ENCODE measurements at regions not wholly inside any gene's neighbourhood (a gene's known extent, or its start where the extent isn't known, plus 50 kb on each side); places are given as distances from the start of the nearest gene placed in this dataset.
A peak's percentile ranks its signal among the peaks of the same experiment; 100 is the strongest.

DNA sequence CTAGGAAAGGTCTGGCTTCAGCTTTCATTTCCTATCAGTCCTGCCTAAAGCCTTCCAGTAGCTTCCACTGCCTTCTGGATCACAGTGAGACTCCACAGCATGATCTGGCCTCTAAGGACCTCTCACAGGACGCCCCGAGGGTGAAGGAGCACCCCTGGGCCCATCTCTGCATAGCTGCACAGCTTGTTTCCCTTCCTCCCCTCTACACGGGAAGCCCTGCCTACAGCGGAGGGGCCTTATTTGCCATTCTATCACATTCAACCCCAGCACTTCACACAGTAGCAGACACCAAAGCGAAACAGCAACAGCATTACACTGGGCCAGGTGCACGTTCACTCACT lies 162.3 kb upstream of the GRK3 start:
- ATAC-seq: no peak
- in situ Hi-C loops (cut with HindIII; ENCODE audit: extremely low pct_ligation_motif_present, low pct_unique_long_range_greater_than_20kb): no loop called here
- H2AFZ ChIP-seq (ENCODE audit: low read length): no peak overlapping the region
- DNase-seq (ENCODE audit: low spot score): no peak
- H3K36me3 ChIP-seq (replicated peaks in 1 of 2; ENCODE audit: control insufficient read depth in 1 of 2, insufficient read depth in 2 of 2, low read length in 2 of 2): no peaks in the 10 kb centered on the region
- intact Hi-C loops (cut with micrococcal nuclease; ENCODE audit: unreplicated experiment): loop anchor here (1.0 to 5.0 kb wide), 2 partner anchors 18 to 40 kb away; no protein-coding TSS in a partner anchor
- peaks cover 75% of the 10 kb centered on the region for H3K4me1 ChIP-seq (ENCODE audit: insufficient read depth, low read length)
- H3K27ac ChIP-seq (ENCODE audit: extremely low read length, insufficient read depth, low read length): peak overlapping the region; percentile 89
- peak overlapping the region; percentile 98 for H3K4me2 ChIP-seq (ENCODE audit: low read depth, low read length)
- H3K79me2 ChIP-seq (ENCODE audit: insufficient read depth, low read length): peaks cover 53% of the 10 kb centered on the region
- H3K9ac ChIP-seq (ENCODE audit: insufficient read depth, low read depth, low read length): no peak overlapping the region
- H3K4me3 ChIP-seq (replicated peaks in 1 of 3; ENCODE audit: insufficient read depth in 1 of 3, low read depth in 2 of 3, low read length in 3 of 3): peak overlapping the region; percentile 3 to 84 (median 26); a peak in 5 of 6 replicates
- WGBS (ENCODE audit: low lambda C conversion rate): 43% methylated on average over 6 of the region's 6 CpGs
- no peak for FAIRE-seq
- POLR2A ChIA-PET: interaction anchor here (0.7 to 0.8 kb wide), 2 partner anchors 11 to 18 kb away, joined by 3 to 4 read pairs; no protein-coding TSS in a partner anchor
- peaks cover 37% of the 10 kb centered on the region for H4K20me1 ChIP-seq (ENCODE audit: insufficient read depth, low read length)
- H3K27me3 ChIP-seq (ENCODE audit: control insufficient read depth in 1 of 2, insufficient read depth in 2 of 2, low read length in 2 of 2): no peaks in the 10 kb centered on the region; a peak in 1 of 5 replicates
- CTCF ChIA-PET (ENCODE audit: low intra/inter-chr PET ratio, low total read pairs): no interaction called here
- H3K9me3 ChIP-seq (ENCODE audit: low read length): no peaks in the 10 kb centered on the region
- TF ChIP-seq ZNF296 (CRISPR knock-in tag; conservative IDR thresholded peaks at IDR 0.05) (no peak), ZNF460 (CRISPR knock-in tag; IDR thresholded peaks at IDR 0.05; ENCODE audit: borderline replicate concordance) (peak; percentile 23; the same call in 1 of the 2 replicates), CHD4 (IDR thresholded peaks at IDR 0.05; ENCODE audit: borderline replicate concordance, low read length) (peak; percentile 100; the same call in 1 of the 2 replicates), ESRRA (CRISPR knock-in tag; IDR thresholded peaks at IDR 0.05; ENCODE audit: low read depth) (no peak), ARID2 (CRISPR knock-in tag; IDR thresholded peaks at IDR 0.05; ENCODE audit: borderline replicate concordance) (0 out of 2 replicates have a peak, but pooled peaks have one; percentile 57), TMF1 (CRISPR knock-in tag; IDR thresholded peaks at IDR 0.05; ENCODE audit: low read depth) (peak; percentile 72; the same call in 1 of the 2 replicates), SMYD3 (CRISPR knock-in tag; IDR thresholded peaks at IDR 0.05) (0 out of 2 replicates have a peak, but pooled peaks have one; percentile 58)
- TF ChIP-seq, protein P1, sequence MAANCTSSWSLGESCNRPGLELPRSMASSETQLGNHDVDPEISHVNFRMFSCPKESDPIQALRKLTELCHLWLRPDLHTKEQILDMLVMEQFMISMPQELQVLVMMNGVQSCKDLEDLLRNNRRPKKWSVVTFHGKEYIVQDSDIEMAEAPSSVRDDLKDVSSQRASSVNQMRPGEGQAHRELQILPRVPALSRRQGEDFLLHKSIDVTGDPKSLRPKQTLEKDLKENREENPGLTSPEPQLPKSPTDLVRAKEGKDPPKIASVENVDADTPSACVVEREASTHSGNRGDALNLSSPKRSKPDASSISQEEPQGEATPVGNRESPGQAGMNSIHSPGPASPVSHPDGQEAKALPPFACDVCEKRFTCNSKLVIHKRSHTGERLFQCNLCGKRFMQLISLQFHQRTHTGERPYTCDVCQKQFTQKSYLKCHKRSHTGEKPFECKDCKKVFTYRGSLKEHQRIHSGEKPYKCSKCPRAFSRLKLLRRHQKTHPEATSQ (CRISPR knock-in tag; IDR thresholded peaks at IDR 0.05; ENCODE audit: borderline replicate concordance): peak; percentile 48; the same call in 1 of the 2 replicates
- TF ChIP-seq, protein P2, sequence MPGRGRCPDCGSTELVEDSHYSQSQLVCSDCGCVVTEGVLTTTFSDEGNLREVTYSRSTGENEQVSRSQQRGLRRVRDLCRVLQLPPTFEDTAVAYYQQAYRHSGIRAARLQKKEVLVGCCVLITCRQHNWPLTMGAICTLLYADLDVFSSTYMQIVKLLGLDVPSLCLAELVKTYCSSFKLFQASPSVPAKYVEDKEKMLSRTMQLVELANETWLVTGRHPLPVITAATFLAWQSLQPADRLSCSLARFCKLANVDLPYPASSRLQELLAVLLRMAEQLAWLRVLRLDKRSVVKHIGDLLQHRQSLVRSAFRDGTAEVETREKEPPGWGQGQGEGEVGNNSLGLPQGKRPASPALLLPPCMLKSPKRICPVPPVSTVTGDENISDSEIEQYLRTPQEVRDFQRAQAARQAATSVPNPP (CRISPR knock-in tag; IDR thresholded peaks at IDR 0.05): peak; percentile 54; the same call in 1 of the 2 replicates
- TF ChIP-seq, protein P3, sequence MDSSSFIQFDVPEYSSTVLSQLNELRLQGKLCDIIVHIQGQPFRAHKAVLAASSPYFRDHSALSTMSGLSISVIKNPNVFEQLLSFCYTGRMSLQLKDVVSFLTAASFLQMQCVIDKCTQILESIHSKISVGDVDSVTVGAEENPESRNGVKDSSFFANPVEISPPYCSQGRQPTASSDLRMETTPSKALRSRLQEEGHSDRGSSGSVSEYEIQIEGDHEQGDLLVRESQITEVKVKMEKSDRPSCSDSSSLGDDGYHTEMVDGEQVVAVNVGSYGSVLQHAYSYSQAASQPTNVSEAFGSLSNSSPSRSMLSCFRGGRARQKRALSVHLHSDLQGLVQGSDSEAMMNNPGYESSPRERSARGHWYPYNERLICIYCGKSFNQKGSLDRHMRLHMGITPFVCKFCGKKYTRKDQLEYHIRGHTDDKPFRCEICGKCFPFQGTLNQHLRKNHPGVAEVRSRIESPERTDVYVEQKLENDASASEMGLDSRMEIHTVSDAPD (CRISPR knock-in tag; IDR thresholded peaks at IDR 0.05): peak; percentile 44; the same call in 1 of the 2 replicates
- no TSS peak for BruUV-seq (replicated peaks)

All from HepG2 (cell line).